ENCODE measurements at regions not wholly inside any gene's neighbourhood (a gene's known extent, or its start where the extent isn't known, plus 50 kb on each side); places are given as distances from the start of the nearest gene placed in this dataset.

- Histone ChIP-seq H4K20me1 (ENCODE audit: insufficient read depth) (no peaks in the 10 kb centered on the region), H2AFZ (ENCODE audit: low read depth, low read length) (no peak overlapping the region), H3K27me3 (ENCODE audit: insufficient read depth, low read depth, low read length) (no peaks in the 10 kb centered on the region), H3K36me3 (ENCODE audit: insufficient read depth, low read length) (no peaks in the 10 kb centered on the region), H3K9ac (ENCODE audit: low read length) (no peak overlapping the region), H3K79me2 (replicated peaks; ENCODE audit: insufficient read depth, low read length) (no peaks in the 10 kb centered on the region), H3K9me3 (ENCODE audit: low read length) (no peaks in the 10 kb centered on the region), H3K4me3 (ENCODE audit: low read length) (no peak overlapping the region), H3K4me2 (ENCODE audit: low read length) (no peak overlapping the region), H3K27ac (ENCODE audit: low read length) (no peak overlapping the region), H3F3A (ENCODE audit: insufficient read depth, low read length, poor library complexity, severe bottlenecking) (no peaks in the 10 kb centered on the region), H3K9me2 (ENCODE audit: insufficient read depth, low read length) (no peaks in the 10 kb centered on the region)
- TF ChIP-seq CTCF (IDR thresholded peaks at IDR 0.05; ENCODE audit: poor library complexity, severe bottlenecking) (no peak), TAF1 (IDR thresholded peaks at IDR 0.05; ENCODE audit: low read depth) (no peak), POLR2AphosphoS5 (IDR thresholded peaks at IDR 0.05) (no peak), EZH2 (IDR thresholded peaks at IDR 0.05; ENCODE audit: borderline replicate concordance, insufficient read depth, low read length, poor library complexity, severe bottlenecking) (no peak), MXI1 (conservative IDR thresholded peaks at IDR 0.05; ENCODE audit: poor library complexity, severe bottlenecking) (no peak), RAD21 (conservative IDR thresholded peaks at IDR 0.05) (no peak), REST (IDR thresholded peaks at IDR 0.05; ENCODE audit: borderline replicate concordance) (no peak), EP300 (conservative IDR thresholded peaks at IDR 0.05; ENCODE audit: poor library complexity, severe bottlenecking) (no peak), SMC3 (conservative IDR thresholded peaks at IDR 0.05; ENCODE audit: poor library complexity) (no peak)
Measured at GRCh38 chr1:4984841-4985240, 330.4 kb downstream of the AJAP1 start.

DNA sequence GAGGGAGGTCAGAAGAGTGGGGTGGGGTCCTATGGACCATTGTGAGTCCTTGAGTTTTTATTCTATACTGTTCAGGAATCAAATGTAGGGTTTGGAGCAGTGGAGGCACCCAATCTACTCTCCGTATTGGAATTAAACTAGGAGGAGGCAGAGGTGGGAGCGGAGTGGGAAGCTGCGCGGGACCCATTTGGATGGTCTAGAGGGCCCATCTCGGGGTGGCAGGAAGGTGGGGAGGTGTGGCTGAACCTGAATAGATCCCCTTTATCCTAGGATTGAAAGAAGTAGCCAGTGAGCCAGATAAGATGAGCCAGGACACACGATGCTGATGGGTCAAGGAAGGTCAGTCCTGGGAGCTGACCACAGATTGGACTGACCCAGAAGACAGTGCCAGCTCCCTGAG, 325.8 kb downstream of the AJAP1 start:
- Histone ChIP-seq H3K4me2 (ENCODE audit: low read length) (no peak overlapping the region), H3K4me3 (ENCODE audit: low read length) (no peak overlapping the region), H3F3A (ENCODE audit: insufficient read depth, low read length, poor library complexity, severe bottlenecking) (no peaks in the 10 kb centered on the region), H3K9me3 (ENCODE audit: low read length) (no peaks in the 10 kb centered on the region), H3K27me3 (ENCODE audit: insufficient read depth, low read depth, low read length) (no peaks in the 10 kb centered on the region), H4K20me1 (ENCODE audit: insufficient read depth) (no peaks in the 10 kb centered on the region), H3K9ac (ENCODE audit: low read length) (no peak overlapping the region), H3K36me3 (ENCODE audit: insufficient read depth, low read length) (no peaks in the 10 kb centered on the region), H3K79me2 (replicated peaks; ENCODE audit: insufficient read depth, low read length) (no peaks in the 10 kb centered on the region), H3K9me2 (ENCODE audit: insufficient read depth, low read length) (no peaks in the 10 kb centered on the region), H2AFZ (ENCODE audit: low read depth, low read length) (no peak overlapping the region), H3K27ac (ENCODE audit: low read length) (no peak overlapping the region)
- TF ChIP-seq POLR2AphosphoS5 (IDR thresholded peaks at IDR 0.05), result no peak
- TF ChIP-seq SMC3 (conservative IDR thresholded peaks at IDR 0.05; ENCODE audit: poor library complexity), result no peak
- TF ChIP-seq TAF1 (IDR thresholded peaks at IDR 0.05; ENCODE audit: low read depth), result no peak
- TF ChIP-seq CTCF (IDR thresholded peaks at IDR 0.05; ENCODE audit: poor library complexity, severe bottlenecking), result no peak
- no peak for TF ChIP-seq RAD21 (conservative IDR thresholded peaks at IDR 0.05)
- TF ChIP-seq EZH2 (IDR thresholded peaks at IDR 0.05; ENCODE audit: borderline replicate concordance, insufficient read depth, low read length, poor library complexity, severe bottlenecking), result no peak
